Right ventricle myocardium inferior (tissue), 1 donor: ENCODE measurements at regions not wholly inside any gene's neighbourhood (a gene's known extent, or its start where the extent isn't known, plus 50 kb on each side); places are given as distances from the start of the nearest gene placed in this dataset.

Experiments used
- ATAC-seq: fragments of 200-7000 bp; cut with Tn5 transposase; one replicate; pipeline ENCODE4 v1.9.1; 2020; ENCODE audit warnings: mild to moderate bottlenecking, moderate library complexity
- DNase-seq: peaks from one replicate; pipeline ENCODE4 v3.0.0; 2021; ENCODE audit errors: missing footprints
- intact Hi-C: fragments of 100-400 bp; cut with DNase I; formaldehyde crosslinking; loops from one replicate; pipeline ENCODE4 v1.11.0; 2022
- donor health status: DM: no; HTN: yes; CAD: no; lungs with severe emphysema.

DNA sequence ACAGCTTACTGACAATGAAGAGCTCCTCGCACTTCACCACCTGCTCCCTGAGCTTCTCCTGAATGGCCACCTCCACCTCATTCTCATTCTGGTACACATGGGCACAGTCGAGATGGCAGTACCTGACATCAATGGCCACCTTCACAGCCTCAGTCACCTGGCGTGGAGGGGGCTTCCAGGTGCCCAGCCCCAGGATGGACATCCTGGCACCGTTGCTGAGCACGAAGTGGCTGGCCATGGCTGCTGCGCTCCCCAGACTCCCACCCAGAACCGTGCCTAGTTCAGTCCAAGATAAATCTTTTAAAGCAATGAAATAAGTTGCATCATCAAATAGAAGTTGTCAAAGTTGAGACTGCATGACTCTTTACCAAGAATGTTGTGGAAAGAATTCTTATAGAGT, 128.1 kb upstream of the SOX6 start:
- ATAC-seq (no peak), DNase-seq (no peak)
- intact Hi-C loops: no loop called here

DNA sequence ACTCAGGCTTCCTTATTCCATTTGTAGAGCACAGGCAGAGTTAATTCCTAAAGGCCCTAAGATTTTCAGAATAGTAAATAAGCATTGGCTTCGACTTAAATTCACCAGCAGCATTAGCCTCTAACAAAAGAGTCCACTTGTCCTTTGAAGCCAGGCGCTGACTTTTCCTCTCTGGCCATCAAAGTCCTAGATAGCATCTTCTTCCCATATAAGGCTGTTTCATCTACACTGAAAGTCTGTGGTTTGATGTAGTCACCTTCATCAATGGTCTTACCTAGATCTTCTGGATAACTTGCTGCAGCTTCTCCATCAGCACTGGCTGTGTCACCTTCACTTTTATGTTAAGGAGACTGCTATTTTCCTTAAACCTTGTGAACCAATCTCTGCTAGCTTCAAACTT, 118.3 kb upstream of the SOX6 start:
- intact Hi-C loops: no loop called here
- DNase-seq: no peak

DNA sequence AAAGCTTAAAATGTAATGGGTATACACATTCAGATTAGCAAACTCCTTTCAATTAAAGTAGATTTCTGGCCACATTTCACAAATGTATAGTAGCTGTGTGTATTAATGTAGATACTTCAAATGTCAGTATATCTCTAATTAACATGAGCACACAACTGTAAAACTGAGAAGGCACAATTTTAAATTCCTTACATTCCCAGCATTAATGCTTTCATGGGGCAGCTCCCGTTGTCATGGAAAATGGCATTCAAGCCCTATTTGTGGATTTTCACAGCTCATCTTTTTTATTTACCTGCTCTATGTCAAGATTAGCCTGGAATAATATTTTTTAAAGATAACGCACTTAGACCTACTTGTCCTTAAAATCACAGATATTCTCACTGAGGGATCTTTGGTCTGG, 113.6 kb upstream of the SOX6 start:
- no peak for DNase-seq
- intact Hi-C loops: no loop called here
- ATAC-seq: no peak

More for the DNA sequence above, 118.3 kb upstream of the SOX6 start:
- no peak for ATAC-seq

DNA sequence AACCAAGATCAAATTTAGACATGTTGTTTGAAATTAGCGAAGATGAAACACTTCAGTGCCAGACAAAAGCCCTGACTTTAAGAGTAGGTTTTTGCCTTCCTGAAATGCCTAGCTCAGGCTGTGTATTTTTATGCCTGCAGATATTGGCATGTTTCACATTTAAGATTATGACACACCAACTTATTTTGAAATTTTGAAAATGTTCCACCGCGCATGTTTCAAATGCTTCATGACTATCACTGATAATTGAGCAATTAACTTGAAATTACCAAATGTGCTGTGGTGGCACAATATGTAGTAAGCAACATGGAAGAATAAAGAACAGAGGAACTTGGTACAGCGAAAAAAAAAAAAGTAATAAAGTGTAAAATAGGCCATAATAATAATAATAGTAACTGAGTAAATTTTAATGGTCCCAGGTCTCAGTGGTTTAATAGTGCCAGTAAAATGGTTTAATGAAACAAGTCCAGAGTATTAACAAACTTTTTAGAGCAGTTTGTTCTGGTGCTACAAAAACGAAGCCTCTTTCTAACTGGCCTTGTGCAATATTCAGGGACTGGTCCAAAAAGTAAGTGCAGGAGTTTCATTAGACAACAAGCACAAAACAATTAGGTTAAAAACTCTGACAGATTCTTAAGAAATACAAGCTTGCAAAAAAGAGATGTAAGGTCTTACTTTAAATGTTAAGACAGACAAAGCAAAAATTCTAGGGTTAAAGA, 112.5 kb upstream of the SOX6 start:
- DNase-seq: no peak
- intact Hi-C loops: no loop called here
- ATAC-seq: peak; percentile 81

DNA sequence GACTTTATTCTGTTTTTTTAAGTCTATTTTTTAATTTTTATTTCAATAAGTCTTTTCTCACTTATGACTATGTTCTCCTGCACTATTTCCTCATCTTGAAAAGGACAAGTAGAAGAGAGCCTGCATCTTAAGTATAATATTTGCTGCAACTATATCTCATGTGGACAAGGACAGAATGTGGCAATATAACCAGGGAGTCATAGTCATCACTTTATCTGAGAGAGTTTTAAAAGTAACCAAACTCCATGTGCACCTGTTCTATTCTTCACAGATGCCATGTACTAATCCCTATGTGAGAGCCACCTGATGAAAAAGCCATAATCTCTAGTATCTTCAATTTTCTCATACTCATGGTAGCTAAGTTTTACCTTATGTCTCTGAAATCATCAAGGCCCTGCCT, 104.2 kb upstream of the SOX6 start:
- ATAC-seq (no peak), DNase-seq (no peak)
- intact Hi-C loops: no loop called here

DNA sequence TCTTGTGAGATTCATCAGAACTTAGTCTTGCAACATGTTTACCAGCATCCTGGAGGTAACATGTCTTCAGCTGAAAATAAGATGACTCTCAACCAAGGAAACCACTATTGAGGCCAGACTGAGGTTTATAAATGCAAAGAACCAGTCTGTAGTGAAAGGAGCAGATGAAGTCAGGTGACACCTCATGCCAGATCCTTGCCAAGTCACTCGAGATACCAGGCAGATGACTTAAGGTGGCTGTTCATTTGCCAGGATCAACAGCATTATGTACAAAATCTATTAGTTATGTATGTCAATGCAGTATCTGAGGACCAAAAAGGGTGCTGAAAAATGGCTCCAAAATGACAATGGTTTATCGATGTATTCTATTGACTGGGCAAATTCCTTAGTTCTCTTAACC, 100.0 kb upstream of the SOX6 start:
- DNase-seq (no peak), ATAC-seq (no peak)
- intact Hi-C loops: no loop called here

DNA sequence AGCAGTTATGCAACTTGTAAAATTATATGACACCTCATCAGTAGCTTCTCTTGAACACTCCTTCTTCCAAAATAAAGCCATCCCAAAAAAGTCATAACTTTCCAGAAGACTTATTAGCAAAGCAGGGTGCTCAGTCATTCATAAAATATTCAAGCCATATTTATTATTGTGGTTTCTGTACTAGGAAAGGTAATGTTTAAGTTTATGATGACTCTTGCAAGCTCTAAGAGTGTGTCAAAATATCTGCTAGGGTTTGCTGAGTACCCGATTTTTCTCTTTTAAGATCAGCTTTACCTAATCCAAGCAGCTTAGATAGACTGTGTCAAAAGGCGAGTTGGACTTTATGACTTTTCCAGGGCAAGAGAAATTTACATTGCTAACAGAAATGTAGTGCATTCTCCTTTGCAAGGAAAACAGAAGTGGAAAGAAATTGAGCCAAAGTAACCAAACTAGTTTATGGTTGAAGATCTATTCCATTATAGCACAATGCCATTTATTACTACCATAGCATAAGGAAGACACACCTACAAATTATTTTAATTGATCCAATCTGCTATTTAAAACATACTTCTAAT, 98.0 kb upstream of the SOX6 start:
- no peak for ATAC-seq
- DNase-seq: no peak
- intact Hi-C loops: no loop called here

DNA sequence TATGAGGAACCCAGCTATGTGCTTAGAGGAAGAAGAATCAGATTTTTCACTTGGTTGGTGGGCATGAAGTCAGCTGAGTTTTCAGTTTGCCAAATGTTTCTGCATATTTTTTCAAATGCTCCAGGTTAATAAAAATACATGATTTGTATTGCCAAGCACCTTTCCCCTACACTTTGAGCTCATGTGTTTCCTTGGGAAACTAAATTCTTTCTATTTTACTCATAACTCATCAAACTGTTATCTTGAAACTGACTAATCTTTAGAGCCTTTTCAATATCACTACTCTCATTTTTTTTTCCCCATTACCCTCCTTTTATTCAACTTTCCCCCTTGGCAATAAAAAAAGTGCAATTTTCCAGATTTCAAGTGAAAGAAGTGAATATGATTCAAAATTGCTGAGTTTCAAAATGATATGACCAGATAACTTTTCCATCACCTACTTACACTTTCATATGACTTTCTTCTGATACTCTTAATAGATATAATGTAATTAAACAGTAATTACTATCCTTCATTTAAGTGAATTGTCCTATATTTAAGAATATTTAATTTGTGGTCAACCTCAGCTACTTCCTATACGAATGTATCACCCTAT, 91.9 kb upstream of the SOX6 start:
- ATAC-seq: no peak

DNA sequence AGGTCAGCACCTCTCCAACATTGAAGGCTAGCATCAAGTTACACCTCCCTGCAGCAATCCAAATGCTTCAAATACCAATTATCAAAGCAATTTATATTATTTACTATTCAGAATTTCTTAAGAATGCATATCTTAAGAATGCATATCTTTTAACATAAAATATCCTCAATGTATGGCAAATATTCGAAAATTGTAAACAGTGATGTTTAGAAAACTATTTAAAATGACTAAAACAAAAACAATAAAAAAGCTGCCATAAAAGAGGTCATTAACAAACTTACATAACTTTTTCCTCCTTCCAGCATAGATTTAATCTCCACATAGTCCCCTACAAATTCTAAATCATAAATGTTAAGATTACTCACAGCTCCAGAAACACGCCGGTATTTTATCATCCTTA, 85.1 kb upstream of the SOX6 start:
- intact Hi-C loops: no loop called here
- DNase-seq: no peak
- no peak for ATAC-seq

More for the DNA sequence above, 91.9 kb upstream of the SOX6 start:
- intact Hi-C loops: no loop called here
- no peak for DNase-seq

DNA sequence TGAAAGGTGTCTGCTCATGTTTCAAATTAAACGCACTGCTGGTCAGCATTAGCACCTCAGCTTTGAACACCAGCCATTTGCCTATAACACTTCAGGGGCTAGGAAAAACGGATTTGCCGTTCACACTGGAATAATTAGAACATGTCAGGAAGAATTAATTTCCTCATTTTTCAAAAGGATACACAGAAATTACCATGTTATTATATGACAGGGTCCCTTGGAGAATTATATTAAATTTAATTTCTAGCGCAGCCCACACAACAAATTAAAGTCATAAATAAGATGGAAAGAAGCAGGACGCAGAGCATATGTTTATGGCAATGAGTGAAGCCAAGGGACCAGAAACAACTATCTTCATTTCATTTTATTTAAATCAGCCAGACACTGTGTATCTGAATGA, 83.8 kb upstream of the SOX6 start:
- DNase-seq (no peak), ATAC-seq (no peak)
- intact Hi-C loops: no loop called here

DNA sequence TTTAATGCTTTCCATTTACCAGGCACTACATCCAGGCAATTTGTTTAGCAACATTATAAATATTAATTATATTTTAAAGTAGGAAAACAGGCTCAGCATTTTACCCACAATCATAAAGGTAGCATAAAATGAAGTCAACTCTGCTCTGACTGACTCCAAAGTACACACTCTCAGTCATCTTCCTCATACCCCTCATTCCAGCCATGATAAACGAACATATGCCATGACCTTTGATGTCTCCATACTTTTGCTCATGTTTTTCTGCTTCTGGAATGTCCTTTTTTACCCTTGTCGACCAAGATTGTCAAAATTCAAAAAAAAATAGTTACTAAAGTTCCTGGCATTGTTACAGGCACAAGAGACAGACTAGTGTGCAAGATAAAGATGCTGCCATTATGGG, 77.7 kb upstream of the SOX6 start:
- no peak for DNase-seq
- no peak for ATAC-seq
- intact Hi-C loops: no loop called here

DNA sequence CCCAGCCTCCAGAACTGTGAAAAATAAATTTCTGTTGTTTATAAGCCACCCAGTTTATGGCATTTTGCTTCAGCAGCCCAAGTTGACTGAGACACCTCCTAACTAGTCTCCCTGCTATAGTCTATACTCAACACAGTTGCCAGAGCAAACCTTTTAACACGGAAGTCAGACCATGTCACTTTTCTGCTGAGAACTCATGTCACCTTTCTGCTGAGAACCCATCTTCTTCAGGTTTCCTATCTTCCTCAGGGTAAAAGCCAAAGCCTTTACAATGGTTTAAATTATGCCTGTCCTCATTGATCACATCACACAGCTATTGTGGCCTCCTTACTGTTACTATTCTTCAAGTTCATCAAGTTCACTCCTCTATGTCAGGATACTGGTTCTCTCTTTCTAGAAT, 74.3 kb upstream of the SOX6 start:
- ATAC-seq: no peak
- intact Hi-C loops: no loop called here
- no peak for DNase-seq

DNA sequence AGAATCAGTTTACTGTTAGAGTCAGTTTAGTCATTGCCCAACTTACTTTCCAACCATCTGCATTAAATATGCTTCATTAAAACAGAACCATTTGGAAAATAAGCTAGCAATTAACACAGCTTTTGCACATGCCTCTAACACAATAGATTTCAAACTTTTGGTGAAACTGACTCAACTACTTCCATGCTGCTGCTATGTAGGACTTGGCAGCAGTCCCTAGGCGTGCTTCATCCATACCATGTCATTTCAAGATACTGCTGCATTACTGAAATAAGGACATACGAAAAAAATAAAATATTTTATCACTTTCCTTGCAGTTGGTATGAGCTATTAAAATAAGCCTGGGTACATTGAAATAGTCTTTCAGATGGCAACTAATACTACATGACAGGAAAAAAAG, 65.5 kb upstream of the SOX6 start:
- ATAC-seq (no peak), DNase-seq (no peak)
- intact Hi-C loops: no loop called here

DNA sequence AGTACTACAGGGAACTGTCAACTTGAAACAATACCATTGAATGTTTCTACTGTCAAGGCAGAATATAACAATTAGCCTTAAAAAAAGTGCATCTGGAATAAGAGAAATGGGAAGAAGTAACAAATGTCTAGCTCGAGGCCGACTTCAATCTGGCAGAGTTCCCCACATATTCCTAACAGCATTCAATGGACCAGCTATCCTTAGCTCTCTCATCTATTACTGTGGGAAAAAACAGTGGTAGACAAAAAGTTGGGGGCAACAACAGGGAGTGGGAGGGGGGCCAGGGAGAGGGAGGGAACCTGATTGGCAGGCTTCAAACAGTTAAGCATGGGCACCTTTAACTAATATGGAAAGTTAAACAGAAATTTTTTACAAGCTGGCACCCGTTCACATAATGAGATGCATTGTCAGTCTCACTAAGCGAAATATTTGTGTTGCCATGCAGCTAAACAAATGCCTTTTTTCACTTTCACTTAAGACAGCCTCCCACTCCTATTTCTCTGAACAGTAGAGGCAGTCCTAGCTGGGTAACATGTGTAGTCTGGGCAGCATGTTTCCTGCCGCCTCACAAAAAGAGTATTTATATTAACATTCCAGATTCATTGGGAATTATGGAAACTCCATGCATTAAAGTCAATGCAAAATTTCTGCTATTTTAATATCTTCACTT, 62.2 kb upstream of the SOX6 start:
- ATAC-seq (no peak), DNase-seq (no peak)
- intact Hi-C loops: no loop called here

DNA sequence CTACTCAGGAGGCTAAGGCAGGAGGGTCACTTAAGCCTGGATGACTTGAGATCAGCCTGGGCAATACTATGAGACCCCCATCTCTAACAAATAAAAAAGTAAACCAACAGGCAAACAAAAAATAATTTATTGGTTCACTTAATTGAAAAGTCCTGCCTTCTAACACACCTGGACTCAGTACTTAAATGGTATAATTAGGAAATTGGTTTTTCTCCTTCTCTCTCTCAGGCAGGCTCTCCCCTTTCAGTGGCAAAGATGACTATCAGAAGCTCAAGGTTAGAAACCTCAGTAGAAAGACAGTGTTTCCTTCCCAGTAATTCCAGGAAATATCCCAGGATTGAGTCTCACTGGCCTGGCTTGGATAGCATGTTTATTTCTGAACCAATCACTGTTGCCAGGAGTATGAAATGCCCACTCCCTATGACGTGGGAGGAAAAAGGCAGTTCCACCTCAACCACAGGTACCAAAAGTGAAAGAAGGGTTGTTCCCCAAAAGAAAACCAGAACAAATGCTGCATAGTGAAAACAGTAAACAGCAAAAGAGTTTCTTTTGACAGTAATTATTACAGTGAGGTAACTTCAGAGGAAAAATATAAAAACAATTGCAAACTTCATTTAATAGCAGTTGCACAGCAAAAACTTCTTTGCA, 56.3 kb upstream of the SOX6 start:
- ATAC-seq (no peak), DNase-seq (no peak)
- intact Hi-C loops: no loop called here

DNA sequence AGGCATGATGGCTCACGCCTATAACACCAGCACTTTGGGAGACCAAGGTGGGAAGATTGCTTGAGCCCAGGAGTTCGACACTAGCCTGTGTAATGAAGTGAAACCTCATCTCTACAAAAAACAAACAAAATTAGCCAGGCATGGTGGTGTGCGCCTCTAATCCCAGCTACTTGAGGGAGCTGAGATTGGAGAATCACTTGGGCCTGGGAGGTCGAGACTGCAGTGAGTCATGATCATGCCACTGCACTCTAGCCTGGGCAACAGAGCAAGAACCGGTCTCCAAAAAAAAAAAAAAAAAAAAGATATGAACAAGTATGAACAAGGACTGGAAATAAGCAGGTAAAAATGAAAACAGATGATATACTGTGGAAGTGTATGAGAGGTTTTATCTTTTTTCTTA, 54.1 kb upstream of the SOX6 start:
- DNase-seq (no peak), ATAC-seq (no peak)
- intact Hi-C loops: no loop called here

DNA sequence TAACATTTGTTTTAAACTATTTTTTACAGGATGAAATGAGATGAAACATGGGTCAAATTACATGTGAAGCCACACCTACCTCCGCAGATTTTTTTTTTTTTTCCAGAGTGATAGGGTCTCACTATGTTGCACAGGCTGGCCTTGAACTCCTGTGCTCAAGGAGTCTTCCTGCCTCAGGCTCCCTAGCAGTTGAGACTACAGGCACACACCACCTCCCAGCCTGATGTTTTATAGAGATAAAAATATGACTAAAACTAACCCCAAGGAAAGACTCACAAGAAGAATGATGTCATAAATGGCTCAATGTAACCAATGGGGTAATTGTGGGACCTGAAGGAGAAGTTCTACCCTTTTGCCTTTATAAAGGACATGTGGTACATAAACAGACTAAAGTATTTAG, 52.3 kb upstream of the SOX6 start:
- intact Hi-C loops: no loop called here
- DNase-seq (no peak), ATAC-seq (no peak)

DNA sequence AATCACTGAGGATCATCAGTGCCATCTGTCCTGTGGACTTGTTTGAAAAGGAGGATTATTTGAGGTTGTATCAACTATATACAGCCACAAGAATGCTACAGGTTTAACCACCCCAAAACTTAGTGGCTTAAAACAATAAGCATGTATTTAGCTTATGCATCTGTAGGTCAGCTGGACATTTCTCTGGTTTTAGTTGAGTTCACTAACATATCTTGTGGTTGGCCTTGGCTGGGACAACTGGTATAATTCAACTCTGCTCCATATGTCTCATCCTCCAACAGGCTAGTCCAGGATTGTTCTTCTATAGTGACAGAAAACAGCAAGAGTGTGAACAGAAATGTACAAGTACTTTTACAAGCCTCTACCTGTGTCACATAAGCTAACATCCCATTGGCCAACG, 49.9 kb upstream of the SOX6 start:
- no peak for ATAC-seq
- no peak for DNase-seq
- intact Hi-C loops: no loop called here
